Mucosa of rectum (tissue), 2 donors: ENCODE measurements at regions not wholly inside any gene's neighbourhood (a gene's known extent, or its start where the extent isn't known, plus 50 kb on each side); places are given as distances from the start of the nearest gene placed in this dataset.

Experiments used
- H3K27ac ChIP-seq, 2 donors: one replicate each; pipeline ENCODE4 v1.7.0; 2013; ENCODE audit warnings: inconsistent platforms in 2 of 2, low read depth in 2 of 2, low read length in 2 of 2
- H3K27me3 ChIP-seq, 2 donors: one replicate each; pipeline ENCODE4 v1.7.0; 2013; ENCODE audit warnings: low read length in 2 of 2; ENCODE audit not compliant: control insufficient read depth in 2 of 2, insufficient read depth in 2 of 2
- H3K36me3 ChIP-seq, 2 donors: one replicate each; pipeline ENCODE4 v1.7.0; 2013; ENCODE audit warnings: low read length in 2 of 2; ENCODE audit not compliant: control insufficient read depth in 2 of 2, insufficient read depth in 2 of 2
- H3K4me1 ChIP-seq, 2 donors: one replicate each; pipeline ENCODE4 v1.7.0; 2013; ENCODE audit warnings: low read length in 2 of 2, mild to moderate bottlenecking in 1 of 2; ENCODE audit not compliant: control insufficient read depth in 2 of 2, insufficient read depth in 2 of 2
- H3K4me3 ChIP-seq, 2 donors: one replicate each; pipeline ENCODE4 v1.7.0; 2013; ENCODE audit warnings: low read length in 2 of 2
- H3K9ac ChIP-seq, 2 donors: one replicate each; pipeline ENCODE4 v1.7.0; 2013; ENCODE audit warnings: low read length in 2 of 2, low read depth in 1 of 2, mild to moderate bottlenecking in 1 of 2
- H3K9me3 ChIP-seq, 2 donors: one replicate each; pipeline ENCODE4 v1.7.0; 2013; ENCODE audit warnings: low read length in 2 of 2; ENCODE audit not compliant: control insufficient read depth in 2 of 2
- donor health status: healthy.
- donor health status: Normal muscosa, but diverticular disease.

DNA sequence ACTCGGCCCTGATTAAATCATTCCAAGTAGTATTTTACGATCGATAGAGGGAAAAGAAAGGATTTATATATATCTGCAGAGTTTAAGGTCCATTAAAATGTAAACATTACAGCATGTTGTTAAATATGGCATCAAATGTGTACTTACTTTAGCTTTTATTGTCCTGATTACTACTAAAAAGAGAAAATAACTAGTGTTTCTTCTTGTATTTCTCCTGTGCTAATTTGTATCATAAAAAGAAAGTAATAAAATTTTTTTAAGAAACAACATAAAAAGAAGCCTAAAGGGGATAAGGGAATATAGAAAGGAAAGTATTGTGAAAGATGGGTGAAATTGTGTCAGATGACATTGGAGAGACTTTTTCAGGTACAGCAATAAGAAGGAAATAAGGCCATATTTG is 300.3 kb upstream of the ARSJ start:
- no peak overlapping the region for H3K4me3 ChIP-seq
- no peaks in the 10 kb centered on the region for H3K4me1 ChIP-seq
- no peaks in the 10 kb centered on the region for H3K36me3 ChIP-seq
- H3K27me3 ChIP-seq: no peaks in the 10 kb centered on the region
- no peak overlapping the region for H3K27ac ChIP-seq
- H3K9ac ChIP-seq: no peak overlapping the region
- no peaks in the 10 kb centered on the region for H3K9me3 ChIP-seq

DNA sequence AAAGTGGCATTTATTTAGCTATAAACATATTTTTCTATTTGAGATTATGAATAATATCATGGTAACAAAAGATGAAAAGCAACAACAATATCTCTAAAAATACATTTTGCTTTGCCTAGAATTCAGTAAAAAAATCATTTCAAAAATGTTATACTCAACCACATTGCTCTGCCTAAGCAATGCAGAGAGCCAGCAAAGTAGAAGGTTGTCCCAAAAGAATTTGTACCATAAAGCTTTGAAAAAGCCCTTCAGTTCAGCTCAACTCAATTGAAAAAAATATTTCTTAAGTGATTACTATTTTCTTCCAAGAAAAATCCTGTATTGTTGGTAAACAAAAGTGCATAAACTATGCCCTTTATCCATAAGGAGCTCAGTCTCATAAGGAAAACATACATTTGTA is 301.2 kb upstream of the ARSJ start:
- Histone ChIP-seq H3K27me3 (no peaks in the 10 kb centered on the region), H3K27ac (no peak overlapping the region), H3K9me3 (no peaks in the 10 kb centered on the region), H3K4me1 (no peaks in the 10 kb centered on the region), H3K4me3 (no peak overlapping the region), H3K36me3 (no peaks in the 10 kb centered on the region), H3K9ac (no peak overlapping the region)

DNA sequence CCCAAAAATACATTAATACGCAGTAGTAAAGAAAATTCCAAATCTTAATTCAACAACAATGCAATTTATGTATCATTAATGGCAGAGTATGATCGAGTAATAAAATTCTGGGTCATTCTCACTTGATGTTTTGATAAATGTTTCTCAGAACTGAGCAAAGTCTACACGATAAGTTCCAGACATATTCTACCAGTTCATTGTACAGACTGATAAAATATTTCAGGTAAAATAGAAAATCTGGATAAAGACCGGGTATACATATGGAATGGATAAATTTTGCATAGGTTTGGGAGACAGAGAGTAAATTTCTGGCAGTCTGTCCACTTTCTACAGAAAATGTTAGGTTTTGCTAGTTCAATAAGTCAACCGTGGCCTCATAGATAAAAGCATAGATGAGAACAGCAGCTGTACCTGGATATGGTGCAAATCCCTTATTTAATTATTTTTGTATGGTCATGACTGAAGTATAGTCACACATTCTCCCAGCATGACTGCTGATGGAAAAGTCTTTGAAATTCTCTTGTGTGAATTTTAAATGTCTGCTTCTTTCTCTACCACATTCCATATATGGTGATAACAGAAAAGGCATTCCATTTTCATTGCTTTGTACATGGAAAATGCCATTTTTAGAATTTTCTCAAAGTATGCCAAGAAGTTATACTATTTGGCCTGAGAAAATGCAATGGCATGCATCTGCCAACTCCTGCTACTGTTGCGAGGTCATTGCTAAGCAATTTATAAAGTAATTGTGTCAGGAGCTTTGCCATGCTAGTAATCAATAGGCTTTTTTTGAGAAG is 301.9 kb upstream of the ARSJ start:
- Histone ChIP-seq H3K36me3 (no peaks in the 10 kb centered on the region), H3K27me3 (no peaks in the 10 kb centered on the region), H3K27ac (no peak overlapping the region), H3K9ac (no peak overlapping the region), H3K4me3 (no peak overlapping the region), H3K4me1 (no peaks in the 10 kb centered on the region), H3K9me3 (no peaks in the 10 kb centered on the region)

DNA sequence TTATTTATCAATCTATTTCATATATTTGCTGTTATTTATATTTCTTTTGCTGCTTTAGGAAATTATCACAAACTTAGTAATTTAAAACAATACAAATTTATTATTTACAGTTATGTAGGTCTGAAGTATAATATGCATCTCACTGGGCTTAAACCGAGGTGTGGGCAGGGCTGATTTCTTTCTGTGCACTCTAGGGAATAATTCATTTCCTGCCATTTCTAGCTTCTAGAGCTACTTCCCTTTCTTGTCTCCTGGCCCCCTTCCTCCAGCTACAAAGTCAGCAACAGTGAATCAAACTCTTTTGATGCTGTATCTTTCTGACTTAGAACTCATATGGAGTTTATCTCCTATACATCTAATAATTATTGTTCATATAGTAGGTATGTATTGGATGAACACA is 303.5 kb upstream of the ARSJ start:
- Histone ChIP-seq H3K9me3 (no peaks in the 10 kb centered on the region), H3K4me1 (no peaks in the 10 kb centered on the region), H3K27ac (no peak overlapping the region), H3K27me3 (no peaks in the 10 kb centered on the region), H3K4me3 (no peak overlapping the region), H3K36me3 (no peaks in the 10 kb centered on the region), H3K9ac (no peak overlapping the region)

DNA sequence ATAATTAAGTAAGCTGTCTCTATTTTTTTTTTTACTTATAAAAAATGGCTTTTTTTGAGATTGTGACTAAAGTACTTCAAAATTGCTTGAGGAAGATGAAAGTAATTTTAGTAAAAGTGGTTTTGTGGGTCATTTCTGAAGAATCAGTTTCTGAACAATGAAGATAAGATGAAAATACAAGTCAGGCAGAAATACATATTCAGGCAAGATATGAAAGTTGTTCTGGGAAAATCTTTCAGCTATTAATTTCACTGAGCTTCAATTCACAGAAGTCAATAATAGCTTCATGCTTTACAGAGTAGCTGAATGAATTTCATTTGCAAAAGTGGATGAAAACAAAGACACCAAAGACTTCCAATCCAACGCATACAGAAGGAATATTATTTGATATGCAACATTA is 305.2 kb upstream of the ARSJ start:
- Histone ChIP-seq H3K9ac (no peak overlapping the region), H3K27me3 (no peaks in the 10 kb centered on the region), H3K4me3 (no peak overlapping the region), H3K36me3 (no peaks in the 10 kb centered on the region), H3K9me3 (no peaks in the 10 kb centered on the region), H3K4me1 (no peaks in the 10 kb centered on the region), H3K27ac (no peak overlapping the region)

DNA sequence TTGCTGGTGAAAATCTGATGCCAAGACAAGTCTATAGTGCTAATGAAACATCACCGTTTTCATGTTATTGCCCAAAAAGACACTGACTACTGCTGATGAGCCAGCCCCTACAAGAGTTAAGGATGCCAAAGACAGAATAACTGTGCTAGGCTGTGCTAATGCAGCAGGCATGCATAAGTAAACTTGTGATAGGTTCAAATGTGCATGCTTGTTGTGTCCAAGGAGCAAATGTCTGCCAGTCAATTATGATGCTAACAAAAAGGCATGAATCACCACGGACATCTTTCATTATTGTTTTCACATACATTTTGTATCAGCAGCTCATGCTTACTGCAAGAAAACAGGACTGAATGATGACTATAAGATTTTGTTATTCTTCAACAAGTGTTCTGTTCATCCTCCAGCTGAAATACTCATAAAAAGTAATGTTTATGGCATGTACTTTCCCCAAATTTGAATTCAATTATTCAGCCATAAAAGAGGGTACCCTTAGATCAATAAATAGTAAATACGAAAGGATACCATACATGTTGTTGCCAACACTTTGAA is 306.9 kb upstream of the ARSJ start:
- H3K9ac ChIP-seq: no peak overlapping the region
- H3K36me3 ChIP-seq: no peaks in the 10 kb centered on the region
- no peak overlapping the region for H3K27ac ChIP-seq
- H3K9me3 ChIP-seq: no peaks in the 10 kb centered on the region
- H3K27me3 ChIP-seq: no peaks in the 10 kb centered on the region
- H3K4me1 ChIP-seq: no peaks in the 10 kb centered on the region
- H3K4me3 ChIP-seq: no peak overlapping the region

DNA sequence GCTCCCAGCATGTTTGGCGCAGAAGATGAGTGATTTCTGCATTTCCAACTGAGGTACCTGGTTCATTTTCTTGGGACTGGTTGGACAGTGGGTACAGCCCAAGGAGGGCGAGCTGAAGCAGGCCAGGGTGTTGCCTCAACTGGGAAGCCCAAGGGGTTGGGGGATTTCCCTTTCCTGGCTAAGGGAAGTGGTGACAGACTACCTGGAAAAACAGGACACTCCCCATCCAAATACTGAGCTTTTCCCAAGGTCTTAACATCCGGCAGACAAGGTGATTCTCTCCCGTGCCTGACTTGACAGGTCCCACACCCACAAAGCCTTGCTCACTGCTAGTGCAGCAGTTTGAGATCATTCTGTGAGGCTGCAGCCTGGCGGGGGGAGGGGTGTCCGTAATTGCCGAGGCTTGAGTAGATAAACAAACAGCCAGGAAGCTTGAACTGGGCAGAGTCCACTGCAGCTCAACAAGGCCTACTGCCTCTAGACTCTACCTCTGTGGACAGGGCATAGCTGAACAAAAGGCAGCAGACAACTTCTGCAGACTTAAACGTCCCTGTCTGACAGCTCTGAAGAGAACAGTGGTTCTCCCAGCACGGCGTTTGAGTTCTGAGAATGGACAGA is 307.7 kb upstream of the ARSJ start:
- no peaks in the 10 kb centered on the region for H3K9me3 ChIP-seq
- no peak overlapping the region for H3K27ac ChIP-seq
- no peaks in the 10 kb centered on the region for H3K4me1 ChIP-seq
- no peaks in the 10 kb centered on the region for H3K36me3 ChIP-seq
- no peak overlapping the region for H3K4me3 ChIP-seq
- H3K27me3 ChIP-seq: no peaks in the 10 kb centered on the region
- no peak overlapping the region for H3K9ac ChIP-seq

DNA sequence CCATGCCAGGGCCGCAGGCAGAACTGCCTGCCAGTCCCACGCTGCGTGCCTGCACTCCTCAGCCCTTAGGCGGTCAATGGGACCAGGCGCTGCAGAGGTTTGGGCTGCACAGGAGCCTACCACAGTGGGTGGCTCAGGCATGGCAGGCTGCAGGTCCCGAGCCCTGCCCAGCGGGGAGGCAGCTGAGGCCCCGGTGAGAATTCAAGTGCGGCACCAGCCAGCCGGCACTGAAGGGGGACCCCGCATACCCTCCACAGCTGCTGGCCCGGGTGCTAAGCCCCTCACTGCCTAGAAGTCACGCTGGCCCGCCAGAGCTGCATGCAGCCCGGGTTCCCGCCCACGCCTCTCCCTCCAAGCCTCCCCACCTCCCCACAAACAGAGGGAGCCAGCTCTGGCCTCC is 302.5 kb upstream of the UGT8 start:
- H3K27ac ChIP-seq: no peak overlapping the region
- H3K9me3 ChIP-seq: no peaks in the 10 kb centered on the region
- no peak overlapping the region for H3K4me3 ChIP-seq
- H3K36me3 ChIP-seq: no peaks in the 10 kb centered on the region
- H3K27me3 ChIP-seq: no peaks in the 10 kb centered on the region
- no peaks in the 10 kb centered on the region for H3K4me1 ChIP-seq
- H3K9ac ChIP-seq: no peak overlapping the region

DNA sequence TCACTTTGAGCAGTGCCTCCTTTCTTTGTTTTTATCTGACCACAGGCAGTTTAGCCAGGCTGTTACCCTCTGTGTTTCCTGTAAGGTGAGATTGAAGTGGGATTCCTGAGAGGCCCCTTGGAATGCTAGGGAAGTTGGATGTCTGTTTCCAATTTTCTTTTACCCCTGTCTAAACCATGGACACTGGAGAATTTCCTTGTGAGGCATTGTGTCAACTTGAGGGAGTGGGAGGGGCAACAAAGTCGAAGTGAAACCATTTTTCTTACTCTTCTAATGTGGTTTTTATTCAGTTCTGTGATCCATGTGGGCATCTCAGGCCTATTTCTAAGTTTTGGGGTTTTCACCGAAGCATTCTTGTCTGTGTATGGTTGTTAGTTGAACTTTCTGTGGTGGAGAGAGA is 296.1 kb upstream of the UGT8 start:
- no peaks in the 10 kb centered on the region for H3K9me3 ChIP-seq
- no peaks in the 10 kb centered on the region for H3K4me1 ChIP-seq
- no peak overlapping the region for H3K4me3 ChIP-seq
- no peak overlapping the region for H3K9ac ChIP-seq
- no peaks in the 10 kb centered on the region for H3K27me3 ChIP-seq
- H3K27ac ChIP-seq: no peak overlapping the region
- H3K36me3 ChIP-seq: no peaks in the 10 kb centered on the region

DNA sequence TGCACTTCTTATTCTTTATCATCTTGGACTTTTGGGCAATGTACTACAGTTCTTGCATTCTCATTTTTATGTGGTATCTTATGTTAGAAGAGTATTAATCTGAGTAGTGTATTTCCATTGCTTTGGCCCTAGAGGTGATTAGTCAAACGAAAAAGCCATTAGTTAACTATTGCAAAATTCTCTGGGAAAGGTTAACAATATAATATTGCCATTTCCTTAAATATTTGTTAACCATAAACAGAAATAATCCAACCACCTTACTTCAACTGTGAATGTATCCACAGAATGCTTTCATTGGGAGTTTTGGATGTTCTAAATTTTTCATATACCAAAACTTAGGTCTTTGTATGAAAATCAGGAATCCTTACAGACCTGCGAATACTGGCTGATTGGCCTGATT is 294.6 kb upstream of the UGT8 start:
- H3K27ac ChIP-seq: no peak overlapping the region
- H3K4me3 ChIP-seq: no peak overlapping the region
- H3K4me1 ChIP-seq: no peaks in the 10 kb centered on the region
- no peaks in the 10 kb centered on the region for H3K9me3 ChIP-seq
- no peaks in the 10 kb centered on the region for H3K36me3 ChIP-seq
- no peaks in the 10 kb centered on the region for H3K27me3 ChIP-seq
- H3K9ac ChIP-seq: no peak overlapping the region
